ENCODE measurements at regions not wholly inside any gene's neighbourhood (a gene's known extent, or its start where the extent isn't known, plus 50 kb on each side); places are given as distances from the start of the nearest gene placed in this dataset.

GRCh38 chr9:80147866-80148265, 576.1 kb downstream of the TLE4 start:
- H3K9me3 ChIP-seq (replicated peaks; ENCODE audit: insufficient read depth, low read length): no peaks in the 10 kb centered on the region
- no peaks in the 10 kb centered on the region for H3K79me2 ChIP-seq (ENCODE audit: low read length)

DNA sequence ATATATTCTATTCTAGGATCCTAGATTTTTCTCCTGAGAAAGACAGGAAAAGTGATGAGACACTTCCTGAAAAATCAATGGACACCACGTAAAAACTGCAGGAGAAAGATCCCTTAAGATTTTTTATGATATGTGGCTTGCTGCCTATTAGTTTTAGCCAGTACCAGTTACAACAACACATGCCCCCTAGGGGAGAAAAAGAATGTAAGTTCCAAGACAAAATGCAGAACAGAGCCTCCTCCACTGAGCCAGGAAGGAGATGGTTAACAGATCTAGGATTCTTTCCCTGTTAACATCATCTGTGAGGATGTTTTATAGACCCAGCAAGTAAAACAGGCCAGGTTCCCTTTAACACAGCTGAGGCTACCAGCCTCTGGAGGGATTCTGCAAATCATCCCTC, 574.7 kb downstream of the TLE4 start:
- Histone ChIP-seq H3K4me3 (ENCODE audit: low read length) (no peak overlapping the region), H4K20me1 (ENCODE audit: insufficient read depth, low read length) (no peaks in the 10 kb centered on the region), H3K36me3 (replicated peaks; ENCODE audit: insufficient read depth, low read length) (no peaks in the 10 kb centered on the region), H3K27ac (ENCODE audit: low read length) (no peak overlapping the region), H3K4me2 (ENCODE audit: low read depth, low read length) (no peak overlapping the region), H3K27me3 (replicated peaks; ENCODE audit: insufficient read depth, low read length) (no peaks in the 10 kb centered on the region), H3K4me1 (ENCODE audit: low read length) (no peaks in the 10 kb centered on the region), H3K9me2 (replicated peaks; ENCODE audit: insufficient read depth, low read length) (no peaks in the 10 kb centered on the region), H3K9me3 (replicated peaks; ENCODE audit: insufficient read depth, low read length) (no peaks in the 10 kb centered on the region), H3K9ac (ENCODE audit: low read length) (no peak overlapping the region), H3K79me2 (ENCODE audit: low read length) (no peaks in the 10 kb centered on the region), H3F3A (ENCODE audit: insufficient read depth, low read length) (no peaks in the 10 kb centered on the region), H2AFZ (ENCODE audit: low read length) (no peak overlapping the region)
- TF ChIP-seq, protein P1, sequence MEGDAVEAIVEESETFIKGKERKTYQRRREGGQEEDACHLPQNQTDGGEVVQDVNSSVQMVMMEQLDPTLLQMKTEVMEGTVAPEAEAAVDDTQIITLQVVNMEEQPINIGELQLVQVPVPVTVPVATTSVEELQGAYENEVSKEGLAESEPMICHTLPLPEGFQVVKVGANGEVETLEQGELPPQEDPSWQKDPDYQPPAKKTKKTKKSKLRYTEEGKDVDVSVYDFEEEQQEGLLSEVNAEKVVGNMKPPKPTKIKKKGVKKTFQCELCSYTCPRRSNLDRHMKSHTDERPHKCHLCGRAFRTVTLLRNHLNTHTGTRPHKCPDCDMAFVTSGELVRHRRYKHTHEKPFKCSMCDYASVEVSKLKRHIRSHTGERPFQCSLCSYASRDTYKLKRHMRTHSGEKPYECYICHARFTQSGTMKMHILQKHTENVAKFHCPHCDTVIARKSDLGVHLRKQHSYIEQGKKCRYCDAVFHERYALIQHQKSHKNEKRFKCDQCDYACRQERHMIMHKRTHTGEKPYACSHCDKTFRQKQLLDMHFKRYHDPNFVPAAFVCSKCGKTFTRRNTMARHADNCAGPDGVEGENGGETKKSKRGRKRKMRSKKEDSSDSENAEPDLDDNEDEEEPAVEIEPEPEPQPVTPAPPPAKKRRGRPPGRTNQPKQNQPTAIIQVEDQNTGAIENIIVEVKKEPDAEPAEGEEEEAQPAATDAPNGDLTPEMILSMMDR (IDR thresholded peaks at IDR 0.05; ENCODE audit: low read length): no peak
- TF ChIP-seq EZH2 (optimal IDR thresholded peaks at IDR 0.05; ENCODE audit: low read depth, low read length): no peak
- no peak for TF ChIP-seq EZH2phosphoT487 (IDR thresholded peaks at IDR 0.05; ENCODE audit: low read length)
- DNase-seq: no peak

More at GRCh38 chr9:80147866-80148265, 576.1 kb downstream of the TLE4 start:
- no peak for DNase-seq
- H3F3A ChIP-seq (ENCODE audit: insufficient read depth, low read length): no peaks in the 10 kb centered on the region
- no peak overlapping the region for H2AFZ ChIP-seq (ENCODE audit: low read length)
- no peaks in the 10 kb centered on the region for H4K20me1 ChIP-seq (ENCODE audit: insufficient read depth, low read length)
- H3K9me2 ChIP-seq (replicated peaks; ENCODE audit: insufficient read depth, low read length): no peaks in the 10 kb centered on the region
- no peak overlapping the region for H3K9ac ChIP-seq (ENCODE audit: low read length)
- H3K4me3 ChIP-seq (ENCODE audit: low read length): no peak overlapping the region
- H3K36me3 ChIP-seq (replicated peaks; ENCODE audit: insufficient read depth, low read length): no peaks in the 10 kb centered on the region
- TF ChIP-seq, protein P1 (IDR thresholded peaks at IDR 0.05; ENCODE audit: low read length): no peak
- no peak for TF ChIP-seq EZH2 (optimal IDR thresholded peaks at IDR 0.05; ENCODE audit: low read depth, low read length)
- TF ChIP-seq EZH2phosphoT487 (IDR thresholded peaks at IDR 0.05; ENCODE audit: low read length): no peak
- H3K27ac ChIP-seq (ENCODE audit: low read length): no peak overlapping the region
- no peak overlapping the region for H3K4me2 ChIP-seq (ENCODE audit: low read depth, low read length)
- H3K4me1 ChIP-seq (ENCODE audit: low read length): no peaks in the 10 kb centered on the region
- H3K27me3 ChIP-seq (replicated peaks; ENCODE audit: insufficient read depth, low read length): no peaks in the 10 kb centered on the region

- Histone ChIP-seq H3K9ac (ENCODE audit: low read length) (no peak overlapping the region), H3F3A (ENCODE audit: insufficient read depth, low read length) (no peaks in the 10 kb centered on the region), H3K36me3 (replicated peaks; ENCODE audit: insufficient read depth, low read length) (no peaks in the 10 kb centered on the region), H3K4me1 (ENCODE audit: low read length) (no peaks in the 10 kb centered on the region), H3K4me2 (ENCODE audit: low read depth, low read length) (no peak overlapping the region), H3K4me3 (ENCODE audit: low read length) (no peak overlapping the region), H3K27ac (ENCODE audit: low read length) (no peak overlapping the region), H4K20me1 (ENCODE audit: insufficient read depth, low read length) (no peaks in the 10 kb centered on the region), H3K79me2 (ENCODE audit: low read length) (no peaks in the 10 kb centered on the region), H3K27me3 (replicated peaks; ENCODE audit: insufficient read depth, low read length) (no peaks in the 10 kb centered on the region), H3K9me2 (replicated peaks; ENCODE audit: insufficient read depth, low read length) (no peaks in the 10 kb centered on the region), H2AFZ (ENCODE audit: low read length) (no peak overlapping the region), H3K9me3 (replicated peaks; ENCODE audit: insufficient read depth, low read length) (no peaks in the 10 kb centered on the region)
- TF ChIP-seq EZH2 (optimal IDR thresholded peaks at IDR 0.05; ENCODE audit: low read depth, low read length): no peak
- no peak for TF ChIP-seq EZH2phosphoT487 (IDR thresholded peaks at IDR 0.05; ENCODE audit: low read length)
- TF ChIP-seq, protein P1 (IDR thresholded peaks at IDR 0.05; ENCODE audit: low read length): no peak
- DNase-seq: no peak
Measured at GRCh38 chr9:80144856-80145255, 573.1 kb downstream of the TLE4 start.
